Activated CD8-positive, alpha-beta memory T cell treated with anti-CD3 and anti-CD28 coated beads for 48 hours (primary cell): ENCODE measurements at regions not wholly inside any gene's neighbourhood (a gene's known extent, or its start where the extent isn't known, plus 50 kb on each side); places are given as distances from the start of the nearest gene placed in this dataset.

ENCODE experiments used
- DNase-seq, 3 experiments: peaks; one replicate each; pipeline ENCODE4 v3.0.0-alpha.2; 2020; ENCODE audit warnings: low read depth in 2 of 3, low spot score in 2 of 3

GRCh38 chr21:16169102-16169511 is 439.3 kb downstream of the USP25 start:
- no peak for DNase-seq

- DNase-seq: no peak
Observed at GRCh38 chr21:16169779-16170178, 440.0 kb downstream of the USP25 start.

- no peak for DNase-seq
Observed at GRCh38 chr21:16176570-16176969, 446.8 kb downstream of the USP25 start.

- no peak for DNase-seq
Observed at GRCh38 chr21:16177532-16177931, 447.8 kb downstream of the USP25 start.

GRCh38 chr21:16179773-16180172 is 450.0 kb downstream of the USP25 start:
- DNase-seq: no peak

- DNase-seq: no peak
Observed at GRCh38 chr21:16180614-16181013, 450.8 kb downstream of the USP25 start.

- DNase-seq: no peak
Observed at GRCh38 chr21:16181018-16181417, 451.2 kb downstream of the USP25 start.

- no peak for DNase-seq
Observed at GRCh38 chr21:16185766-16186165, 456.0 kb downstream of the USP25 start.

- DNase-seq: no peak
Observed at GRCh38 chr21:16186742-16187141, 457.0 kb downstream of the USP25 start.

GRCh38 chr21:16187603-16188301 is 458.0 kb downstream of the USP25 start:
- no peak for DNase-seq

GRCh38 chr21:16192902-16193301 is 463.1 kb downstream of the USP25 start:
- no peak for DNase-seq

- DNase-seq: no peak
Observed at GRCh38 chr21:16193496-16194094, 463.8 kb downstream of the USP25 start.

GRCh38 chr21:16194095-16194787 is 464.5 kb downstream of the USP25 start:
- no peak for DNase-seq

GRCh38 chr21:16194788-16195537 is 465.2 kb downstream of the USP25 start:
- no peak for DNase-seq

GRCh38 chr21:16195538-16195910 is 465.7 kb downstream of the USP25 start:
- DNase-seq: no peak

GRCh38 chr21:16196001-16196400 is 466.2 kb downstream of the USP25 start:
- no peak for DNase-seq

GRCh38 chr21:16198546-16198945 is 468.8 kb downstream of the USP25 start:
- DNase-seq: no peak

- DNase-seq: no peak
Observed at GRCh38 chr21:16199539-16199938, 469.8 kb downstream of the USP25 start.

GRCh38 chr21:16201718-16202117 is 471.9 kb downstream of the USP25 start:
- DNase-seq: no peak

GRCh38 chr21:16205527-16205926 is 475.7 kb downstream of the USP25 start:
- no peak for DNase-seq

- DNase-seq: no peak
Observed at GRCh38 chr21:16211339-16212303, 481.8 kb downstream of the USP25 start.
